ENCODE measurements at regions not wholly inside any gene's neighbourhood (a gene's known extent, or its start where the extent isn't known, plus 50 kb on each side); places are given as distances from the start of the nearest gene placed in this dataset.

DNA sequence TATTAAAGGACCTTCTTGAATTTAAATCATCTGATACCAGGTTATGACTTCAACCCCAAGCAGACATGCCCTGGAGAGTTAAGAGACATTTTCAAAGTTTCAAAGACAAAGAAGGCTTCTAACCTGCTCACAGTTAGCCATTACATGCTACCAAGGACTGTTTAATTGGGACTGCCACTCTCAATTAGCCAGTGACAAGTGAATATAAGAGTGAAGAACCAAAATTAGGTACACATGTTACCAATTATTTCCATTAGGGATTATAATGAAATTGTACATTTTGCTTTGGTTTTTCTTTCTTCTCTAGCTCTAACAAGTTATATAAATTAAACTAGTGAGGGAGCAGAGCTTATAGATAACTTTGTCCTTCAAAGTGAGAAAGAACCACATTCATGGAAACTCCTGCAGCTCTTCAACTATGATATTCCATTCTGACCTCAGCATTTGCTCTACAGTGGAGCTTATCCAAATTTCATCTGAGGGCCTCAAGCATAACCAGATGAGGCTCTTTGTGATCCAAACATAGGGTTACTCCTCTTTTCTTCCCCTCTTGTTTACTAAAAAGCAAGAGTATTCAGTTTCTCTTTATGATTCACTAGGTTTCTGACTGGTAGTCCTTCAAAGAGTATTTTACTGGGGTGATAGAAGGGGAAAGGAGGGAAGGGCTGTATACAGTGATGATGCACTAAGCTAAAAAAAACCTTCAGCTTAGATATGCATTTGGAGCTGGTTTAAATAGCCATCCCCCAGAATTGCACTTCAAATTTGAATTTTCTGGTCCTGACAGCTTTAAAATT lies 91.3 kb downstream of the DUSP6 start:
- no peaks in the 10 kb centered on the region for H3K36me3 ChIP-seq (ENCODE audit: control insufficient read depth in 4 of 4, insufficient read depth in 4 of 4, low read length in 4 of 4)
- H3K27me3 ChIP-seq (ENCODE audit: control insufficient read depth in 3 of 3, insufficient read depth in 3 of 3, low read length in 2 of 3), result no peaks in the 10 kb centered on the region
- peaks cover 0 to 6% (median 2%) of the 10 kb centered on the region in 4 donors for H3K9me3 ChIP-seq (ENCODE audit: control insufficient read depth in 4 of 4, insufficient read depth in 3 of 4, low read length in 3 of 4)
- DNase-seq (no peak), ATAC-seq (ENCODE audit: insufficient read depth, low FRiP score) (no peak)
- H3K4me3 ChIP-seq, result no peak overlapping the region
- H3K4me1 ChIP-seq (ENCODE audit: control insufficient read depth in 5 of 5, insufficient read depth in 5 of 5, low read length in 5 of 5), result peaks cover 0 to 12% (median 0%) of the 10 kb centered on the region in 5 donors
- no peak overlapping the region for H3K27ac ChIP-seq (ENCODE audit: low read depth in 1 of 2, low read length in 1 of 2)
- TF ChIP-seq, protein P1, sequence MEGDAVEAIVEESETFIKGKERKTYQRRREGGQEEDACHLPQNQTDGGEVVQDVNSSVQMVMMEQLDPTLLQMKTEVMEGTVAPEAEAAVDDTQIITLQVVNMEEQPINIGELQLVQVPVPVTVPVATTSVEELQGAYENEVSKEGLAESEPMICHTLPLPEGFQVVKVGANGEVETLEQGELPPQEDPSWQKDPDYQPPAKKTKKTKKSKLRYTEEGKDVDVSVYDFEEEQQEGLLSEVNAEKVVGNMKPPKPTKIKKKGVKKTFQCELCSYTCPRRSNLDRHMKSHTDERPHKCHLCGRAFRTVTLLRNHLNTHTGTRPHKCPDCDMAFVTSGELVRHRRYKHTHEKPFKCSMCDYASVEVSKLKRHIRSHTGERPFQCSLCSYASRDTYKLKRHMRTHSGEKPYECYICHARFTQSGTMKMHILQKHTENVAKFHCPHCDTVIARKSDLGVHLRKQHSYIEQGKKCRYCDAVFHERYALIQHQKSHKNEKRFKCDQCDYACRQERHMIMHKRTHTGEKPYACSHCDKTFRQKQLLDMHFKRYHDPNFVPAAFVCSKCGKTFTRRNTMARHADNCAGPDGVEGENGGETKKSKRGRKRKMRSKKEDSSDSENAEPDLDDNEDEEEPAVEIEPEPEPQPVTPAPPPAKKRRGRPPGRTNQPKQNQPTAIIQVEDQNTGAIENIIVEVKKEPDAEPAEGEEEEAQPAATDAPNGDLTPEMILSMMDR (IDR thresholded peaks at IDR 0.05; ENCODE audit: control extremely low read depth, extremely low read depth), result no peak
- no peak overlapping the region for H3K9ac ChIP-seq (ENCODE audit: insufficient read depth in 1 of 2, low read length in 2 of 2)

DNA sequence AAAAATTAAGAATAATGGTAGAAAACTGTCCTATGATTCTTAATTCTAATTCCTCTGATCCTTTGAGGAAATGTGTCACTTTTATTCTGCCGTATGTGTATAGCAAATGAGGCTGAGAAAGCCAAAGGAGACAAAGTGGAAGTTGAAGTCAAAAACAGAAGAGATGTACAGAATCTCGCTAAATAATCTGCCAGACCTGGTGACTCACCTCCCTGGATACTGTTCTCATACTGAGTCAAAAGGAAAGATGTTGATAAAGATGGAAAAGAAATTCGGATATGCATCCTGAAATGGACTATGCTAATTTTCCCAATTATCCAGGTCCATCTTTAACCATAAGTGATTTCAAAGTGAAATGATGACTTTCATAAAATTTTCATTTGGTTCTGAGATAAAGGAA lies 92.5 kb downstream of the DUSP6 start:
- DNase-seq, result no peak
- no peak for ATAC-seq (ENCODE audit: insufficient read depth, low FRiP score)
- H3K27me3 ChIP-seq (ENCODE audit: control insufficient read depth in 3 of 3, insufficient read depth in 3 of 3, low read length in 2 of 3), result no peaks in the 10 kb centered on the region
- 89 to 92% methylated on average over 3 of the region's 3 CpGs for WGBS, 2 donors
- peaks cover 0 to 6% (median 2%) of the 10 kb centered on the region in 4 donors for H3K9me3 ChIP-seq (ENCODE audit: control insufficient read depth in 4 of 4, insufficient read depth in 3 of 4, low read length in 3 of 4)
- H3K9ac ChIP-seq (ENCODE audit: insufficient read depth in 1 of 2, low read length in 2 of 2), result no peak overlapping the region
- TF ChIP-seq, protein P1 (IDR thresholded peaks at IDR 0.05; ENCODE audit: control extremely low read depth, extremely low read depth), result no peak
- no peaks in the 10 kb centered on the region for H3K36me3 ChIP-seq (ENCODE audit: control insufficient read depth in 4 of 4, insufficient read depth in 4 of 4, low read length in 4 of 4)
- H3K4me1 ChIP-seq (ENCODE audit: control insufficient read depth in 5 of 5, insufficient read depth in 5 of 5, low read length in 5 of 5), result peaks cover 0 to 12% (median 0%) of the 10 kb centered on the region in 5 donors
- no peak overlapping the region for H3K4me3 ChIP-seq
- no peak overlapping the region for H3K27ac ChIP-seq (ENCODE audit: low read depth in 1 of 2, low read length in 1 of 2)

DNA sequence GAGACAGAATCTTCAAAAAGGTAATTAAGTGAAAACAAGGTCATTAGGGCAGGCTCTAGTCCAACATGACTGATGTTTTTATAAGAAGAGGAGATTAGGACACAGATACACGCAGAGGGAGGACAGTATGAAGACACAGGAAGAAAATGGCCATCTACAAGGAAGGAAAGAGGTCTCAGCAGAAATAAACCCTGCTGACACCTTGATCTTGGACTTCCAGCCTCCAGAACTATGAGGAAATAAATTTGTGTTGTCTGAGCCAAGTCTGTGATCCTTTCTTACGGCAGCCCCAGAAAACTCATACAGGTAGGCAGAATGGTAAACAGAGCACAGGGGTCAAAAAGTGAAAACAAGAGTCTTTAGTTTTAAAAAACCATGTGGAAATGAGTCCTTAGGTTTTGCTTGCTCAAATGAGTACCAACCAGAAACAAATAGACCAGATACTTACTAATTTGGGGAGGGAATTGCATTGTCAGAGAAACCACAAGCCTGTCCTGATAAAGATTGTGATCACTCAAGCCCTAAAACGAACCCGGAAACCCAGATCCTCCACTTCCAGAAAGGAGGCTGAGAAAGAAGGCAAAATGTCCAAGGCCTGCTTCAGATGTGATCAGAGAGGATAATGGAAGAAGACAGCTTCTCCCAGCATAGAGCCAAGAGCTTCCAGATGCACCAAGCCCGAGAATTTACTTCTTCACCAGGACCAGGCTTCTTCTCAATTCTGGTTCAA lies 93.9 kb downstream of the DUSP6 start:
- peaks cover 0 to 6% (median 2%) of the 10 kb centered on the region in 4 donors for H3K9me3 ChIP-seq (ENCODE audit: control insufficient read depth in 4 of 4, insufficient read depth in 3 of 4, low read length in 3 of 4)
- H3K27ac ChIP-seq (ENCODE audit: low read depth in 1 of 2, low read length in 1 of 2), result no peak overlapping the region
- TF ChIP-seq, protein P1 (IDR thresholded peaks at IDR 0.05; ENCODE audit: control extremely low read depth, extremely low read depth), result no peak
- H3K4me1 ChIP-seq (ENCODE audit: control insufficient read depth in 5 of 5, insufficient read depth in 5 of 5, low read length in 5 of 5), result peaks cover 0 to 12% (median 0%) of the 10 kb centered on the region in 5 donors
- ATAC-seq (ENCODE audit: insufficient read depth, low FRiP score), result no peak
- DNase-seq, result no peak
- no peak overlapping the region for H3K9ac ChIP-seq (ENCODE audit: insufficient read depth in 1 of 2, low read length in 2 of 2)
- no peaks in the 10 kb centered on the region for H3K27me3 ChIP-seq (ENCODE audit: control insufficient read depth in 3 of 3, insufficient read depth in 3 of 3, low read length in 2 of 3)
- H3K4me3 ChIP-seq, result no peak overlapping the region
- no peaks in the 10 kb centered on the region for H3K36me3 ChIP-seq (ENCODE audit: control insufficient read depth in 4 of 4, insufficient read depth in 4 of 4, low read length in 4 of 4)
- 93% methylated on average over 5 of the region's 5 CpGs for WGBS, 2 donors

Measured in lung (tissue), 11 donors.